SJCRH30 (cell line): ENCODE measurements at regions not wholly inside any gene's neighbourhood (a gene's known extent, or its start where the extent isn't known, plus 50 kb on each side); places are given as distances from the start of the nearest gene placed in this dataset.
"Not testable (repeated sequence)": the region's sequence is repeated elsewhere in the genome, so short reads cannot be mapped to it uniquely, and the experiment has no call there.

ENCODE experiments used
- DNase-seq, 2 experiments: peaks; one replicate each; pipeline ENCODE4 v3.0.0-alpha.2; 2015 to 2020
- H3K27ac ChIP-seq: fragments of 250-450 bp; sonication (Bioruptor Pico); 2 replicates; pipeline ENCODE4 v1.5.1; 2020; ENCODE audit warnings: mild to moderate bottlenecking, moderate library complexity
- H3K27me3 ChIP-seq: fragments of 250-450 bp; sonication (Bioruptor Pico); 2 replicates; pipeline ENCODE4 v1.5.1; 2020; ENCODE audit warnings: mild to moderate bottlenecking, moderate library complexity
- H3K36me3 ChIP-seq: fragments of 250-450 bp; sonication (Bioruptor Pico); 2 replicates; pipeline ENCODE4 v1.5.1; 2020; ENCODE audit warnings: mild to moderate bottlenecking, moderate library complexity
- H3K4me1 ChIP-seq: fragments of 250-450 bp; sonication (Bioruptor Pico); 2 replicates; pipeline ENCODE4 v1.5.1; 2020; ENCODE audit warnings: mild to moderate bottlenecking, moderate library complexity
- H3K4me3 ChIP-seq: fragments of 250-450 bp; sonication (Bioruptor Pico); 2 replicates; pipeline ENCODE4 v1.5.1; 2020; ENCODE audit warnings: mild to moderate bottlenecking, moderate library complexity
- H3K9me3 ChIP-seq: fragments of 250-450 bp; sonication (Bioruptor Pico); replicated peaks from 2 replicates; pipeline ENCODE4 v1.5.1; 2020; ENCODE audit warnings: mild to moderate bottlenecking, moderate library complexity

- not testable (repeated sequence) for DNase-seq, H3K36me3 ChIP-seq, H3K9me3 ChIP-seq, H3K4me1 ChIP-seq, H3K27me3 ChIP-seq, H3K27ac ChIP-seq, H3K4me3 ChIP-seq
Measured at GRCh38 chr12:90443466-90443865, 511.5 kb downstream of the CCER1 start.

GRCh38 chr12:90441431-90441830, 513.5 kb downstream of the CCER1 start:
- Histone ChIP-seq H3K27me3 (no peaks in the 10 kb centered on the region), H3K36me3 (no peaks in the 10 kb centered on the region), H3K4me3 (no peak overlapping the region), H3K9me3 (peaks cover 6% of the 10 kb centered on the region), H3K4me1 (no peaks in the 10 kb centered on the region), H3K27ac (no peak overlapping the region)
- no peak for DNase-seq

- Histone ChIP-seq H3K4me1 (no peaks in the 10 kb centered on the region), H3K4me3 (no peak overlapping the region), H3K9me3 (no peaks in the 10 kb centered on the region), H3K36me3 (0 out of 2 replicates have a peak, but pooled peaks cover 2% of the 10 kb centered on the region), H3K27ac (no peak overlapping the region), H3K27me3 (no peaks in the 10 kb centered on the region)
- no peak for DNase-seq
Measured at GRCh38 chr12:90428881-90429280, 526.1 kb downstream of the CCER1 start.

GRCh38 chr12:90428465-90428864, 526.5 kb downstream of the CCER1 start:
- DNase-seq, result no peak
- Histone ChIP-seq H3K27me3 (no peaks in the 10 kb centered on the region), H3K27ac (no peak overlapping the region), H3K4me3 (no peak overlapping the region), H3K4me1 (no peaks in the 10 kb centered on the region), H3K9me3 (no peaks in the 10 kb centered on the region), H3K36me3 (0 out of 2 replicates have a peak, but pooled peaks cover 2% of the 10 kb centered on the region)

DNA sequence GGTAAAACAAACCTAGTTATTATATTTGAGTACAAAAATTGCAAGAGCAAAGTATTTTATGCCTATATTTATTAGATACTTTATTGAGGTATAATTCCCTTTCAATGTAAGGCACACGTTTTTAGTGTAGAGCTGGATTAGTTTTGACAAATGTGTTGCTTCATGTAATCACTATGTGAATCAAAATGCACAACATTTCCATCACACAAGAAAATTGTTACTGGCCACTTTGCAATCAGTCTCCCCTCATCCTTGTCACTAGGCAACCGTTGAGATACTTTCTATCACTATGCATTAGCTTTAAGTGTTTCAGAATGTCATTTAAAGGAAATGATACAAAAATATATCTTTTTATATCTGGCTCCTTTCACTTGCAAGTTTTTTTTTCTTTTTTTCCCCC, 531.0 kb downstream of the CCER1 start:
- Histone ChIP-seq H3K27me3 (no peaks in the 10 kb centered on the region), H3K27ac (no peak overlapping the region), H3K9me3 (no peaks in the 10 kb centered on the region), H3K36me3 (no peaks in the 10 kb centered on the region), H3K4me1 (no peaks in the 10 kb centered on the region), H3K4me3 (no peak overlapping the region)
- DNase-seq, result no peak

- Histone ChIP-seq H3K4me1 (no peaks in the 10 kb centered on the region), H3K9me3 (no peaks in the 10 kb centered on the region; the same call in 1 of the 2 replicates), H3K27ac (no peak overlapping the region), H3K36me3 (no peaks in the 10 kb centered on the region), H3K27me3 (no peaks in the 10 kb centered on the region), H3K4me3 (no peak overlapping the region)
- DNase-seq, result no peak
Measured at GRCh38 chr12:90410962-90411361, 544.0 kb downstream of the CCER1 start.

- H3K27me3 ChIP-seq, result no peaks in the 10 kb centered on the region
- H3K4me3 ChIP-seq, result no peak overlapping the region
- H3K27ac ChIP-seq, result no peak overlapping the region
- no peaks in the 10 kb centered on the region for H3K4me1 ChIP-seq
- H3K9me3 ChIP-seq, result no peaks in the 10 kb centered on the region; the same call in 1 of the 2 replicates
- peak; percentile 7 to 21 for DNase-seq
- H3K36me3 ChIP-seq, result no peaks in the 10 kb centered on the region
Measured at GRCh38 chr12:90407841-90408240, 547.1 kb downstream of the CCER1 start.

DNA sequence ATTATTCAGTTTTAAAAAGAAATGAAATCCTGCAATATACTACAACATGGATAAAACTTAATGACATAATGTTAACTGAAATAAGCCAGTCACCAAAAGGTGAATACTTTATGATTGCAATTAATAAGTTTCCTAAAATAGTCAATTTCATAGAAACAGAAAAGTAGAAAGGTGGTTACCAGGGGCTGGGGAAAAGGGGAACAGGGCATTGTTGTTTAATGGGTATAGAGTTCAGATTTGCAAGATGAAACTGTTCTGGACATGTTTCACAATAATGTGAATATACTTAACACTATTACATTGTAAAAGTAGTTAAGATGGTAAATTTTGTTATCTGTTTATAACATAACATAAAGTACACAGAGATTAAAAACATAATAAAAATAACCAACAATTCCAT, 550.9 kb downstream of the CCER1 start:
- H3K4me1 ChIP-seq, result no peaks in the 10 kb centered on the region
- no peaks in the 10 kb centered on the region for H3K27me3 ChIP-seq
- no peak overlapping the region for H3K4me3 ChIP-seq
- H3K36me3 ChIP-seq, result no peaks in the 10 kb centered on the region
- no peak for DNase-seq
- H3K9me3 ChIP-seq, result no peaks in the 10 kb centered on the region
- no peak overlapping the region for H3K27ac ChIP-seq

DNA sequence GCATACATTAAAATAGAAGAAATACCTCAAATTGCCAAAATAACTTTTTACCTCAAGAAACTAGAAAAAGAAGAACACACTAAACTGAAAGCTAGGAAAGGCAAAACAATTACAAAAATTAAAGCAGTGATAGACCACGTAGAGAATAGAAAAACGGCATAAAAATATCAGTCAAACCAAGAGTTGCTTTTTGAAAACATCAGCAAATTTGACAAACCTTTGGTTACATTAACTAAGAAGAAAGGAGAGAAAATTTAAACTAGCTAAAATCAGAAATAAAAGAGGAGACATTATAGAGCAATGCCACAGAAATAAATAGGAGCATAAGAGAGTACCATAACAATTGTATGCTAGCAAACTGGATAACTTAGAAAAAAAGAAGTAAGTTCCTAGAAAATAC, 553.8 kb downstream of the CCER1 start:
- H3K4me1 ChIP-seq, result no peaks in the 10 kb centered on the region
- no peak for DNase-seq
- H3K27me3 ChIP-seq, result no peaks in the 10 kb centered on the region
- no peak overlapping the region for H3K27ac ChIP-seq
- H3K36me3 ChIP-seq, result no peaks in the 10 kb centered on the region
- no peak overlapping the region for H3K4me3 ChIP-seq
- H3K9me3 ChIP-seq, result no peaks in the 10 kb centered on the region

DNA sequence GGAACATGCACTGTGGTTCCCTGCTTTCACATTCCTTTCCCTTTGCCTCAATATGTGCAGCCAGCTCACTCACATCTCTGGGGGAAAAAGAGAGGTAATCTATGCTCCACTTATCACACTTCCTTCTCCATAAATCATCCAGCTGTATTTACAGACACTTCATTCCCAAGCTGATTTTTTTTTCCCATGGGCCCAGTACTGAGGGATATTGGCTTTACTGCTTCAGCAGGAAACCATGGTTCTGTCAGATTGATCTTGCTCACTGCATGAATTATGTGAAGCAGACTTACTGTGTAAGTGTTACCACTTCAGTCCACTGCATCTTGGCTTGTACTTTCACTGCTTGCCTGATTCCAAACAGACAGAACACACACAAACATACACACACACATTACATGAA, 555.6 kb downstream of the CCER1 start:
- H3K36me3 ChIP-seq, result no peaks in the 10 kb centered on the region
- H3K27me3 ChIP-seq, result no peaks in the 10 kb centered on the region
- DNase-seq, result no peak
- peaks cover 4% of the 10 kb centered on the region; the same call in 1 of the 2 replicates for H3K9me3 ChIP-seq
- no peak overlapping the region for H3K4me3 ChIP-seq
- no peak overlapping the region for H3K27ac ChIP-seq
- H3K4me1 ChIP-seq, result no peaks in the 10 kb centered on the region

GRCh38 chr12:90398285-90398836, 556.6 kb downstream of the CCER1 start:
- Histone ChIP-seq H3K9me3 (peaks cover 4% of the 10 kb centered on the region; the same call in 1 of the 2 replicates), H3K27ac (no peak overlapping the region), H3K36me3 (no peaks in the 10 kb centered on the region), H3K4me3 (no peak overlapping the region), H3K4me1 (no peaks in the 10 kb centered on the region), H3K27me3 (no peaks in the 10 kb centered on the region)
- no peak for DNase-seq

DNA sequence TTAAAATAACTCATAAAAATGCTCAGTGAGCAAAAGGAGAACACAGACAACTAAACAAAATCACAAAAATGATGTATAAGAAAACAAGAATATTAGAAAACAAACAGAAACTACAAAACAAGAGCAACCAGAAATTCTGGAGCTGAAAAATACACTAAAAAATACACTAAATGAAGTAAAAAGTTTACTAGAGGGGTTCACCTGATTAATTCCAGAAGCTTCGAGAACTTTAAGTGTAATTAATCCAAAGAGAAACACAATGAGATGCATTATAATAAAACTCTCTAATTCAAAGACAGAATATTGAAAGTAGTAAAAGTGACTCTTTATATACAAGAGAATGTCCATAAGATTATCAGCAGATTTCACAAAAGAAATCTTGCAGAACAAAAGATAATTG, 558.4 kb downstream of the CCER1 start:
- Histone ChIP-seq H3K27ac (no peak overlapping the region), H3K4me1 (no peaks in the 10 kb centered on the region), H3K9me3 (peaks cover 4% of the 10 kb centered on the region; the same call in 1 of the 2 replicates), H3K4me3 (no peak overlapping the region), H3K36me3 (no peaks in the 10 kb centered on the region), H3K27me3 (no peaks in the 10 kb centered on the region)
- DNase-seq, result no peak

DNA sequence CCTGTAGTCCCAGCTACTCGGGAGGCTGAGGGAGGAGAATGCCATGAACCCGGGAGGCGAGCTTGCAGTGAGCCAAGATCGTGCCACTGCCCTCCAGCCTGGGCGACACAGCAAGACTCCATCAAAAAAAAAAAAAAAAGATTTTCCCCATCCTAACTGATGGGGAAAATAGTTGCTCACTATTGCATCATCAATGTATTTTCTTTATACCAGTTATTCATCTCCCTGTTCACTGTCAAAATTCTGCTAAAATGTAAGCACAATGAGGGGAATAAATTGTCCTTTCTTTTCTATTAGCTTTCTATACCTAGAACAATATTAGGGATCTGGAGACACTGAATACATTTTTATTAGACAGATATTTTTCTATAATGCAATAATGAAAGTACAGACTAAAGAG, 561.3 kb downstream of the CCER1 start:
- Histone ChIP-seq H3K27me3 (no peaks in the 10 kb centered on the region), H3K27ac (no peak overlapping the region), H3K4me1 (no peaks in the 10 kb centered on the region), H3K9me3 (peaks cover 4% of the 10 kb centered on the region; the same call in 1 of the 2 replicates), H3K4me3 (no peak overlapping the region), H3K36me3 (no peaks in the 10 kb centered on the region)
- DNase-seq, result no peak

DNA sequence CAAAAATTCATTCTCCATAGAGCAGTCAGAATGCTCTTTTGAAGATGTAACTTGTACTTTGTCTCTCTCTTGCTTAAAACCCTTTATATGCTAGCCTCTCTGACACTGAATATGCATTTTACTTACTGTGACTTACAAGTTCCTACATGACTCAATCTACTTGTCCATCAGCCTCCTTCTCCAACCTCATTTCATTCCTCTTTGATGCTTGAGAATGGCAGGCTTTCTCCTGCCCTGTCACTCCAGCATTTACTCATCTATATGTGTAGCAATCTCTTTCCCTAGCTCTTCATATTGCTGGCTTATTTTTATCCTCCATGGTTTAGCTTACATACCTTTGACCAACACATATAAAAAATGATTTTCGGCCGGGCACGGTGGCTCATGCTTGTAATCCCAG, 561.9 kb downstream of the CCER1 start:
- H3K4me1 ChIP-seq, result no peaks in the 10 kb centered on the region
- peaks cover 4% of the 10 kb centered on the region; the same call in 1 of the 2 replicates for H3K9me3 ChIP-seq
- no peaks in the 10 kb centered on the region for H3K27me3 ChIP-seq
- no peak overlapping the region for H3K27ac ChIP-seq
- no peaks in the 10 kb centered on the region for H3K36me3 ChIP-seq
- DNase-seq, result no peak
- no peak overlapping the region for H3K4me3 ChIP-seq

DNA sequence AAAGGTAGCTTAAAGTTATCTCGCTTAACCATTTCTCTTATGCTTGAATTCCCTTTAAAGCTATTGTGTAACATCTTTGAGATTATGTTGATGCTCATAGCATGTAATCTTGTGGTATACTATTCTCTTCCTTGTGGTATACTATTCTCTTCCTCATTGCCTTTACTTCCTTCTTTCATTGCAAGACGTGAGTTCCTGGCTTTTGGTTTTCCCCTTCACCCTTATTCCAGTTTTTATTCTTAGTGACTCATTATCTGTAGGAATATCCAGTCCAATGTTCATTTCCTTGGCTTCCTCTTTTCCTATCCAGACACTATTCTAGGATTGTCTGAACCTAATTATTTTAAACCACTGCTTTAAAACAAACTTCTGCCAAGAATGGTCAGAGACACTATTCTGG, 564.0 kb downstream of the CCER1 start:
- H3K27me3 ChIP-seq, result no peaks in the 10 kb centered on the region
- no peak for DNase-seq
- no peaks in the 10 kb centered on the region for H3K36me3 ChIP-seq
- H3K27ac ChIP-seq, result no peak overlapping the region
- H3K4me3 ChIP-seq, result no peak overlapping the region
- no peaks in the 10 kb centered on the region for H3K4me1 ChIP-seq
- H3K9me3 ChIP-seq, result peaks cover 4% of the 10 kb centered on the region; the same call in 1 of the 2 replicates

- Histone ChIP-seq H3K27me3 (no peaks in the 10 kb centered on the region), H3K27ac (no peak overlapping the region), H3K36me3 (no peaks in the 10 kb centered on the region), H3K4me1 (no peaks in the 10 kb centered on the region), H3K9me3 (no peaks in the 10 kb centered on the region), H3K4me3 (no peak overlapping the region)
- DNase-seq, result no peak
Measured at GRCh38 chr12:90368081-90368480, 586.9 kb downstream of the CCER1 start.
